ENCODE measurements at regions not wholly inside any gene's neighbourhood (a gene's known extent, or its start where the extent isn't known, plus 50 kb on each side); places are given as distances from the start of the nearest gene placed in this dataset.
"Not testable (repeated sequence)": the region's sequence is repeated elsewhere in the genome, so short reads cannot be mapped to it uniquely, and the experiment has no call there.

DNA sequence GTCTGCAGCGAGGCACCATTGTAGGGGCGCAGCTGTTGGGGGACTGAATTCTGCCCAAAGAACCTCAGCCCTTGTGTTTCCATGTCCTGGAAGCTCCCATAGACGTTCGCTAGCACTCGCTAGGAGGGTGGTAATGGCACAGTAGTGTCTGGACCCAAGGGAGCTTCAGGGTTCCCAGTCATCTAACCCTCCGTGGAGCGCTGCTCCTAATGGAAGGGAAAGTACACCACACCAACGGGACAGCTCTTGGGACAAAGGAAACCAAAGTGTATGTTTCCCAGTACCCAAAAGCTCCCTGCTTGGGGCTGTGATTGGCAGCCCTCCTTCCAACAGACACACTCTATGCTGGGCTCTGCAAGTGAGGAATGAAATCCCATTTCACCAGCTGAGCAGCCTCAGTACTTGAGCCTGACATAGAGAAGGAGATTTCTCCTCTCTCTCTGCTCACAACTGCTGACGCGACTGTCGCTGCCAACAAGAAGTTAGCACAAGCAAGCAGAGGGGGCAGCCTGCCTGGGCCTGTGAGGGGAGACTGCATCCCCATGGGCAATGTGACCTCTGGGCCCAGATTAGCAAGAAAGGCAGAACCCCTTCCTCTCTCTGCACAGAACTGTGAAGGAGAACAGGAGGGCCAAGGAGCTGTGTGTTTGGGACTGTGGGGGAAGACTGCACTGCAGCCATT, 67.6 kb upstream of the SMARCAD1 start:
- no peaks in the 10 kb centered on the region for H3K27me3 ChIP-seq (ENCODE audit: control insufficient read depth, insufficient read depth, low read length)
- CTCF ChIA-PET = interaction anchor here (0.6 to 4.4 kb wide), 3 partner anchors 11 to 29 kb away, joined by 3 to 14 read pairs (median 4); no protein-coding TSS in a partner anchor
- no peaks in the 10 kb centered on the region for H3K36me3 ChIP-seq (ENCODE audit: control insufficient read depth, insufficient read depth, low read length)
- TF ChIP-seq, protein P1, sequence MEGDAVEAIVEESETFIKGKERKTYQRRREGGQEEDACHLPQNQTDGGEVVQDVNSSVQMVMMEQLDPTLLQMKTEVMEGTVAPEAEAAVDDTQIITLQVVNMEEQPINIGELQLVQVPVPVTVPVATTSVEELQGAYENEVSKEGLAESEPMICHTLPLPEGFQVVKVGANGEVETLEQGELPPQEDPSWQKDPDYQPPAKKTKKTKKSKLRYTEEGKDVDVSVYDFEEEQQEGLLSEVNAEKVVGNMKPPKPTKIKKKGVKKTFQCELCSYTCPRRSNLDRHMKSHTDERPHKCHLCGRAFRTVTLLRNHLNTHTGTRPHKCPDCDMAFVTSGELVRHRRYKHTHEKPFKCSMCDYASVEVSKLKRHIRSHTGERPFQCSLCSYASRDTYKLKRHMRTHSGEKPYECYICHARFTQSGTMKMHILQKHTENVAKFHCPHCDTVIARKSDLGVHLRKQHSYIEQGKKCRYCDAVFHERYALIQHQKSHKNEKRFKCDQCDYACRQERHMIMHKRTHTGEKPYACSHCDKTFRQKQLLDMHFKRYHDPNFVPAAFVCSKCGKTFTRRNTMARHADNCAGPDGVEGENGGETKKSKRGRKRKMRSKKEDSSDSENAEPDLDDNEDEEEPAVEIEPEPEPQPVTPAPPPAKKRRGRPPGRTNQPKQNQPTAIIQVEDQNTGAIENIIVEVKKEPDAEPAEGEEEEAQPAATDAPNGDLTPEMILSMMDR (IDR thresholded peaks at IDR 0.05; ENCODE audit: insufficient read depth, low read depth, low read length) = no peak
- POLR2A ChIA-PET = no interaction called here
- no peak overlapping the region for H3K4me3 ChIP-seq (ENCODE audit: low read depth, low read length)
- no peak for DNase-seq (ENCODE audit: low read depth)

- no peak for DNase-seq (ENCODE audit: low read depth)
- CTCF ChIA-PET = interaction anchor here (4.4 kb wide), 1 partner anchor 12 kb away, joined by 14 read pairs; no protein-coding TSS in a partner anchor
- Histone ChIP-seq H3K36me3 (ENCODE audit: control insufficient read depth, insufficient read depth, low read length) (no peaks in the 10 kb centered on the region), H3K27me3 (ENCODE audit: control insufficient read depth, insufficient read depth, low read length) (no peaks in the 10 kb centered on the region), H3K4me3 (ENCODE audit: low read depth, low read length) (no peak overlapping the region)
- POLR2A ChIA-PET = no interaction called here
- TF ChIP-seq, protein P1 (IDR thresholded peaks at IDR 0.05; ENCODE audit: insufficient read depth, low read depth, low read length) = no peak
Measured at GRCh38 chr4:94141001-94141400, 66.7 kb upstream of the SMARCAD1 start.

DNA sequence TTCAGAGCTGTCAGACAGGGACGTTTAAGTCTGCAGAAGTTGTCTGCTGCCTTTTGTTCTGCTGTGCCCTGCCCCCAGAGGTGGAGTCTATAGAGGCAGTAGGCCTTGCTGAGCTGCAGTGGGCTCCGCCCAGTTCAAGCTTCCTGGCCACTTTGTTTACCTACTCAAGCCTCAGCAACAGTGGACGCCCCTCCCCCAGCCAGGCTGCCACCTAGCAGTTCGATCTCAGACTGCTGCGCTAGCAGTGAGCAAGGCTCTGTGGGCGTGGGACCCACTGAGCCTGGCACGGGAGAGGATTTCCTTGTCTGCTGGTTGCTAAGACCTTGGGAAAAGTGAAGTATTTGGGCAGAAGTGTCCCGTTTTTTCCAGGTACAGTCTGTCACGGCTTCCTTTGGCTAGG, 59.6 kb upstream of the SMARCAD1 start:
- DNase-seq (ENCODE audit: low read depth); H3K4me3 ChIP-seq (ENCODE audit: low read depth, low read length); H3K36me3 ChIP-seq (ENCODE audit: control insufficient read depth, insufficient read depth, low read length); POLR2A ChIA-PET; CTCF ChIA-PET; H3K27me3 ChIP-seq (ENCODE audit: control insufficient read depth, insufficient read depth, low read length): not testable (repeated sequence)

DNA sequence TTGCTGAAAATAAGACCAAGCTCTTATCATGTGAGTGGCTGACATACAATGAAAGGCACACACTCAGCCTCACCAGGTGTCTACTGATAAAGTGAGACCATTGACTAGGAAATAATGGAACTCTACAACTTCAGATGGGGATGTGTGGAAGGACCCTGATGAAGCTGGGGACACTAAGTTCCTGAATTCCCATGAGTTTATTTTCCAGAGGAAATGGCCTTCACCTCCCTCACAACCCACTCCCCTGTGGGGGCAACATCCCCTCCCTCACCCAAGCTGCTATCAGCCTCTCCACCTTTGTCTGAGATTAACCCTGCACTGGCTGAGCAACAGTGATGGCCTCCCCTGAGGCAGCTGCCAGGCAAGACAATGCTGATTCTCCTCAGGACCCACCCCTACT, 55.2 kb upstream of the SMARCAD1 start:
- POLR2A ChIA-PET = no interaction called here

DNA sequence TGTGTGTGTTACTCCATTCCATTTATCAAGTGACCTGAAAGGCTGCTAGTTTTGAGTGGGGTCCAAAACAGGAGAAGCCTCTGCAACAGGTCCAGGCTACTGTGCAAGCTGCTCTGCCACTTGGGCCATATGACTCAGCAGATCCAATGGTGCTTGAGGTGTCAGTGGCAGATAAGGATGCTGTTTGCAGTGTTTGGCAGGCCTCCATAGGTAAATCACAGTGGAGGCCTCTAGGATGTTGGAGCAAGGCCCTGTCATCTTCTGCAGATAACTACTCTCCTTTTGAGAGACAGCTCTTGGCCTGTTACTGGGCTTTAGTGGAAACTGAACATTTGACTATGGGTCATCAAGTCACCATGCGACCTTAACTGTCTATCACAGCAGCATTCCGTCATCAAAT, 52.3 kb upstream of the SMARCAD1 start:
- POLR2A ChIA-PET; H3K27me3 ChIP-seq (ENCODE audit: control insufficient read depth, insufficient read depth, low read length); CTCF ChIA-PET; DNase-seq (ENCODE audit: low read depth); H3K4me3 ChIP-seq (ENCODE audit: low read depth, low read length); H3K36me3 ChIP-seq (ENCODE audit: control insufficient read depth, insufficient read depth, low read length): not testable (repeated sequence)

More for the DNA sequence above, 55.2 kb upstream of the SMARCAD1 start:
- DNase-seq (ENCODE audit: low read depth) = no peak
- CTCF ChIA-PET = interaction anchor here (0.6 kb wide), 1 partner anchor 106 kb away, joined by 3 read pairs; no protein-coding TSS in a partner anchor
- TF ChIP-seq, protein P1 (IDR thresholded peaks at IDR 0.05; ENCODE audit: insufficient read depth, low read depth, low read length) = no peak
- no peaks in the 10 kb centered on the region for H3K27me3 ChIP-seq (ENCODE audit: control insufficient read depth, insufficient read depth, low read length)
- no peak overlapping the region for H3K4me3 ChIP-seq (ENCODE audit: low read depth, low read length)
- no peaks in the 10 kb centered on the region for H3K36me3 ChIP-seq (ENCODE audit: control insufficient read depth, insufficient read depth, low read length)

DNA sequence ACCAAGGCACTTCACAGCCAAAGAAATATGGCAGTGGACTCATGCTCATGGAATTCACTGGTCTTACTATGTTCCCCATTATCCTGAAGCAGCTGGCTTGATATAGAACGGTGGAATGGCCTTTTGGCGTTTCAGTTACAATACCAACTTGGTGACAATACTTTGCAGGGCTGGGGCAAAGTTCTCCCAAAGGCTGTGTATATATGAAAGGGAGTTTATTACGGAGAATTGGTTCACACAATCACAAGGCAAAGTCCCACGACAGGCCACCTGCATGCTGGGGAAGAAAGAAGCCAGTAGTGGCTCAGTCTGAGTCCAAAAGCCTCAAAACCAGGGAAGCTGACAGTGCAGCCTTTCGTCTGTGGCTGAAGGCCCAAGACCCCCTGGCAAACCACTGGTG, 50.8 kb upstream of the SMARCAD1 start:
- TF ChIP-seq, protein P1 (IDR thresholded peaks at IDR 0.05; ENCODE audit: insufficient read depth, low read depth, low read length) = no peak
- ChIA-PET POLR2A (no interaction called here), CTCF (no interaction called here)
- DNase-seq (ENCODE audit: low read depth) = no peak
- Histone ChIP-seq H3K36me3 (ENCODE audit: control insufficient read depth, insufficient read depth, low read length) (no peaks in the 10 kb centered on the region), H3K27me3 (ENCODE audit: control insufficient read depth, insufficient read depth, low read length) (no peaks in the 10 kb centered on the region), H3K4me3 (ENCODE audit: low read depth, low read length) (no peak overlapping the region)
